ENCODE measurements at regions not wholly inside any gene's neighbourhood (a gene's known extent, or its start where the extent isn't known, plus 50 kb on each side); places are given as distances from the start of the nearest gene placed in this dataset.

- no peak for DNase-seq (ENCODE audit: low read depth in 2 of 2)
Measured at GRCh38 chr13:80400865-80401426, 60.0 kb upstream of the SPRY2 start.

- DNase-seq (ENCODE audit: low read depth in 2 of 2), result no peak
Measured at GRCh38 chr13:80400164-80400864, 59.4 kb upstream of the SPRY2 start.

- no peak for DNase-seq (ENCODE audit: low read depth in 2 of 2)
Measured at GRCh38 chr13:80399340-80400163, 58.6 kb upstream of the SPRY2 start.
